SU-DHL-6 (cell line): ENCODE measurements at regions not wholly inside any gene's neighbourhood (a gene's known extent, or its start where the extent isn't known, plus 50 kb on each side); places are given as distances from the start of the nearest gene placed in this dataset.

Experiments
- H2AFZ ChIP-seq: fragments of 200-600 bp; sonication (generic); 2 replicates; pipeline ENCODE4 v1.6.1; 2014; ENCODE audit warnings: low read depth, mild to moderate bottlenecking, moderate library complexity, mixed read lengths, antibody characterized with exemption, low read length; ENCODE audit not compliant: severe bottlenecking
- H3F3A ChIP-seq: fragments of 200-600 bp; shearing (Covaris generic); 2 replicates; pipeline ENCODE4 v1.6.0; 2016; ENCODE audit warnings: antibody characterized with exemption, mild to moderate bottlenecking; ENCODE audit not compliant: insufficient read depth
- H3K27ac ChIP-seq: fragments of 200-600 bp; sonication (generic); 2 replicates; pipeline ENCODE4 v1.5.1; 2016; ENCODE audit warnings: low read depth, mild to moderate bottlenecking, low read length, moderate library complexity, mixed read lengths
- H3K27me3 ChIP-seq: fragments of 200-600 bp; sonication (generic), shearing (Covaris generic); 2 replicates; pipeline ENCODE4 v1.6.0; 2014; ENCODE audit warnings: mild to moderate bottlenecking, low read length
- H3K36me3 ChIP-seq: fragments of 200-600 bp; sonication (generic); 2 replicates; pipeline ENCODE4 v1.6.1; 2014; ENCODE audit warnings: mild to moderate bottlenecking, low read length, mixed read lengths
- H3K4me2 ChIP-seq: fragments of 300-600, 200-600 bp; shearing (Covaris generic), sonication (generic); 2 replicates; pipeline ENCODE4 v1.6.0; 2014; ENCODE audit warnings: low read length, low read depth, mild to moderate bottlenecking; ENCODE audit not compliant: poor library complexity, severe bottlenecking
- H3K4me3 ChIP-seq: fragments of 200-600 bp; sonication (generic); 2 replicates; pipeline ENCODE4 v1.5.1; 2014; ENCODE audit warnings: antibody characterized with exemption, low read length, mild to moderate bottlenecking, mixed read lengths; ENCODE audit not compliant: insufficient read depth, poor library complexity, severe bottlenecking
- H3K79me2 ChIP-seq: fragments of 200-600 bp; sonication (generic); 2 replicates; pipeline ENCODE4 v1.6.1; 2014; ENCODE audit warnings: mild to moderate bottlenecking, low read length, moderate library complexity; ENCODE audit not compliant: insufficient read depth
- H3K9ac ChIP-seq: fragments of 200-600 bp; sonication (generic); 2 replicates; pipeline ENCODE4 v1.7.0; 2014; ENCODE audit warnings: mild to moderate bottlenecking, low read length
- H3K9me2 ChIP-seq: fragments of 200-600 bp; sonication (generic); replicated peaks from 2 replicates; pipeline ENCODE4 v1.6.1; 2014; ENCODE audit warnings: low read length; ENCODE audit not compliant: insufficient read depth
- H3K9me3 ChIP-seq: fragments of 200-600 bp; sonication (generic); 2 replicates; pipeline ENCODE4 v1.6.1; 2014; ENCODE audit warnings: low read length, mixed read lengths; ENCODE audit not compliant: insufficient read depth
- H4K20me1 ChIP-seq: fragments of 200-600 bp; sonication (generic); 2 replicates; pipeline ENCODE4 v1.6.1; 2014; ENCODE audit warnings: low read depth, mild to moderate bottlenecking, antibody characterized with exemption, low read length, moderate library complexity, mixed read lengths
- EZH2phosphoT487 ChIP-seq: fragments of 200-600 bp; sonication (generic), shearing (Covaris generic); conservative IDR thresholded peaks from 2 replicates; pipeline ENCODE4 v1.6.1; 2018; ENCODE audit warnings: mild to moderate bottlenecking, antibody characterized with exemption, low read length, moderate library complexity, mixed read lengths
- TF ChIP-seq, protein P1 (sequence below): fragments of 200-600 bp; sonication (generic); IDR thresholded peaks from one replicate; pipeline ENCODE4 v1.5.1; 2017; ENCODE audit warnings: antibody characterized with exemption, mild to moderate bottlenecking, low read length, moderate library complexity; ENCODE audit not compliant: insufficient read depth, poor library complexity, severe bottlenecking

DNA sequence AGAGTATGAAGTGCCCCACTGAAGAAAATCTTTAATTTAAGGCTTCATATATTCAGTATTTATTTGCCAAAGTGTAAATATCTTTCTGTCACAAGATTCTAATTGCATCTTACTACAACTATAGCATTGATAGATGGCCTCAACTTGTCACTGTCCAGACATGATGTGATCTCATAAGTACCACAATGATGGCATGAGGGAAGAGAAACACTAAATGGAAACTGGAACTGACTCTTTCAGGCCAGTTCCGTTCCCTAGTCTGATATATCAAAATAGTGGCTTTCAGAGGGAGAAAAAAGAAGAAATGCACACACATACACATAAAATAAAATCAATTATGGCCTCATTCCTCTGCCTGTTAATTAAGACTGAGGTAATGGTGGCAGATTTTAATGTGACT is 615.7 kb downstream of the TBL1XR1 start:
- no peaks in the 10 kb centered on the region for H3K9me2 ChIP-seq
- no peak overlapping the region for H3K4me3 ChIP-seq
- H3K9me3 ChIP-seq: no peaks in the 10 kb centered on the region
- H4K20me1 ChIP-seq: no peaks in the 10 kb centered on the region
- no peak overlapping the region for H3K9ac ChIP-seq
- no peaks in the 10 kb centered on the region for H3K36me3 ChIP-seq
- H3K4me2 ChIP-seq: no peak overlapping the region
- no peak for TF ChIP-seq EZH2phosphoT487
- TF ChIP-seq, protein P1, sequence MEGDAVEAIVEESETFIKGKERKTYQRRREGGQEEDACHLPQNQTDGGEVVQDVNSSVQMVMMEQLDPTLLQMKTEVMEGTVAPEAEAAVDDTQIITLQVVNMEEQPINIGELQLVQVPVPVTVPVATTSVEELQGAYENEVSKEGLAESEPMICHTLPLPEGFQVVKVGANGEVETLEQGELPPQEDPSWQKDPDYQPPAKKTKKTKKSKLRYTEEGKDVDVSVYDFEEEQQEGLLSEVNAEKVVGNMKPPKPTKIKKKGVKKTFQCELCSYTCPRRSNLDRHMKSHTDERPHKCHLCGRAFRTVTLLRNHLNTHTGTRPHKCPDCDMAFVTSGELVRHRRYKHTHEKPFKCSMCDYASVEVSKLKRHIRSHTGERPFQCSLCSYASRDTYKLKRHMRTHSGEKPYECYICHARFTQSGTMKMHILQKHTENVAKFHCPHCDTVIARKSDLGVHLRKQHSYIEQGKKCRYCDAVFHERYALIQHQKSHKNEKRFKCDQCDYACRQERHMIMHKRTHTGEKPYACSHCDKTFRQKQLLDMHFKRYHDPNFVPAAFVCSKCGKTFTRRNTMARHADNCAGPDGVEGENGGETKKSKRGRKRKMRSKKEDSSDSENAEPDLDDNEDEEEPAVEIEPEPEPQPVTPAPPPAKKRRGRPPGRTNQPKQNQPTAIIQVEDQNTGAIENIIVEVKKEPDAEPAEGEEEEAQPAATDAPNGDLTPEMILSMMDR: no peak
- H2AFZ ChIP-seq: no peak overlapping the region
- no peaks in the 10 kb centered on the region for H3F3A ChIP-seq
- no peaks in the 10 kb centered on the region for H3K79me2 ChIP-seq
- no peaks in the 10 kb centered on the region for H3K27me3 ChIP-seq
- no peak overlapping the region for H3K27ac ChIP-seq

GRCh38 chr3:176579711-176580185 is 617.5 kb downstream of the TBL1XR1 start:
- Histone ChIP-seq H3K27ac (no peak overlapping the region), H3K4me3 (no peak overlapping the region), H3F3A (no peaks in the 10 kb centered on the region), H4K20me1 (no peaks in the 10 kb centered on the region), H3K27me3 (no peaks in the 10 kb centered on the region), H3K79me2 (no peaks in the 10 kb centered on the region), H3K36me3 (no peaks in the 10 kb centered on the region), H3K9me2 (no peaks in the 10 kb centered on the region), H3K9ac (no peak overlapping the region), H3K9me3 (no peaks in the 10 kb centered on the region), H2AFZ (no peak overlapping the region), H3K4me2 (no peak overlapping the region)
- TF ChIP-seq, protein P1: no peak
- TF ChIP-seq EZH2phosphoT487: no peak

DNA sequence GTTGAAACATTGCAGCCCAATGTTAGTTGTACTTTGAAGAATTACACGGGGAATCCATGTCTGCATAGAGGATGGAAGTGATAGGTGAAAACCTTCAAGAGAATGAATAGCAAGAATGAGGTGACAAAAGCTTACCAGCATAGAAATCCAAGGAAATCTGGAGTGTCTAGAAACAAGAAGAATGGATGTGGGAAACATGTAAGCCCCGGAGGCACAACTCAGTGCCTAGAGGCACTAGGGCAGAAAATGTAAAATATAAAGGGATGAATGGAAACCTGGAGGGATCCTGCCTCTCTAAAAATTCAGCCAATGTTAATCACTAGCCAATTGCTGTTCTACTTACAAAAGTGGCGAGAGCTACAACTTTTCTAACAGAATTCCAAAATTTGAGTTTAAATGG is 619.0 kb downstream of the TBL1XR1 start:
- TF ChIP-seq EZH2phosphoT487: no peak
- TF ChIP-seq, protein P1: no peak
- no peak overlapping the region for H3K4me2 ChIP-seq
- H2AFZ ChIP-seq: no peak overlapping the region
- H3K79me2 ChIP-seq: no peaks in the 10 kb centered on the region
- H3K9me3 ChIP-seq: no peaks in the 10 kb centered on the region
- H3K9me2 ChIP-seq: no peaks in the 10 kb centered on the region
- no peak overlapping the region for H3K9ac ChIP-seq
- H3K27ac ChIP-seq: no peak overlapping the region
- H3K36me3 ChIP-seq: no peaks in the 10 kb centered on the region
- H3K4me3 ChIP-seq: no peak overlapping the region
- H3F3A ChIP-seq: no peaks in the 10 kb centered on the region
- no peaks in the 10 kb centered on the region for H3K27me3 ChIP-seq
- H4K20me1 ChIP-seq: no peaks in the 10 kb centered on the region
